IMR-90 (cell line): ENCODE measurements at regions not wholly inside any gene's neighbourhood (a gene's known extent, or its start where the extent isn't known, plus 50 kb on each side); places are given as distances from the start of the nearest gene placed in this dataset.

Experiments used
- ATAC-seq: fragments of 200-7000 bp; cut with Tn5 transposase; 2 replicates; pipeline ENCODE4 v1.9.1; 2020; ENCODE audit warnings: low read depth, mild to moderate bottlenecking, moderate library complexity
- BruUV-seq: library from RNA; stranded (reverse); fragments of 400-500 nt; replicated peaks from 2 replicates; lab custom pipeline; 2021; lab: Mats Ljungman, UMichigan
- CTCF ChIA-PET: fragments of 300-600 bp; formaldehyde crosslinking; extraction: SDS; loops from one replicate; lab custom pipeline; 2021; ENCODE audit warnings: antibody characterized with exemption; lab: Yijun Ruan, JAX
- POLR2A ChIA-PET: fragments of 300-600 bp; sonication (Branson Sonifier 250); formaldehyde crosslinking; loops from one replicate; lab custom pipeline; 2022; ENCODE audit warnings: antibody characterized with exemption; ENCODE audit not compliant: unreplicated experiment; lab: Charles Lee
- DNase-seq: peaks from one replicate; pipeline ENCODE4 v3.0.0; 2013
- H2AFZ ChIP-seq: replicated peaks from 2 replicates; pipeline ENCODE3; 2013; ENCODE audit warnings: low read length, mild to moderate bottlenecking; ENCODE audit not compliant: poor library complexity
- H2AK5ac ChIP-seq: 2 replicates; pipeline ENCODE4 v1.6.1; 2013; ENCODE audit warnings: low read depth, low read length, inconsistent platforms
- H2AK9ac ChIP-seq: replicated peaks from 2 replicates; pipeline ENCODE3; 2013; ENCODE audit warnings: mild to moderate bottlenecking, low read depth, low read length, moderate library complexity; ENCODE audit not compliant: poor library complexity
- H2BK120ac ChIP-seq: 2 replicates; pipeline ENCODE4 v1.6.1; 2013; ENCODE audit warnings: low read depth, low read length, inconsistent platforms
- H2BK15ac ChIP-seq: 3 replicates; pipeline ENCODE4 v1.6.1; 2013; ENCODE audit warnings: low read depth, low read length, inconsistent platforms
- H2BK20ac ChIP-seq: 2 replicates; pipeline ENCODE4 v1.6.1; 2013; ENCODE audit warnings: low read depth, mild to moderate bottlenecking, inconsistent platforms, low read length, moderate library complexity
- H2BK5ac ChIP-seq: 2 replicates; pipeline ENCODE4 v1.6.1; 2013; ENCODE audit warnings: mild to moderate bottlenecking, low read depth, low read length, inconsistent platforms; ENCODE audit not compliant: poor library complexity, severe bottlenecking
- H3K14ac ChIP-seq: replicated peaks from 2 replicates; pipeline ENCODE4 v1.6.1; 2013; ENCODE audit warnings: low read depth, low read length, inconsistent platforms
- H3K18ac ChIP-seq: 2 replicates; pipeline ENCODE4 v1.6.1; 2013; ENCODE audit warnings: low read depth, low read length, control low read depth
- H3K23ac ChIP-seq: 2 replicates; pipeline ENCODE4 v1.6.1; 2013; ENCODE audit warnings: low read depth, low read length, inconsistent platforms
- H3K27ac ChIP-seq: 2 replicates; pipeline ENCODE4 v1.5.1; 2013; ENCODE audit warnings: mild to moderate bottlenecking, control low read depth, low read length; ENCODE audit not compliant: insufficient read depth
- H3K27me3 ChIP-seq: 2 replicates; pipeline ENCODE4 v1.6.1; 2013; ENCODE audit warnings: low read length; ENCODE audit not compliant: control insufficient read depth, insufficient read depth
- H3K36me3 ChIP-seq: 2 replicates; pipeline ENCODE4 v1.6.1; 2013; ENCODE audit warnings: low read length, mixed read lengths; ENCODE audit not compliant: control insufficient read depth, insufficient read depth
- H3K4ac ChIP-seq: 2 replicates; pipeline ENCODE4 v1.6.1; 2013; ENCODE audit warnings: low read depth, low read length, inconsistent platforms
- H3K4me1 ChIP-seq: 2 replicates; pipeline ENCODE4 v1.6.1; 2013; ENCODE audit warnings: low read length, mixed read lengths; ENCODE audit not compliant: control insufficient read depth, insufficient read depth
- H3K4me2 ChIP-seq: 2 replicates; pipeline ENCODE4 v1.6.1; 2013; ENCODE audit warnings: low read depth, mild to moderate bottlenecking, control low read depth, low read length, moderate library complexity
- H3K4me3 ChIP-seq: 2 replicates; pipeline ENCODE4 v1.5.1; 2013; ENCODE audit warnings: low read depth, mild to moderate bottlenecking, control low read depth, low read length, moderate library complexity; ENCODE audit not compliant: insufficient read depth
- H3K56ac ChIP-seq: 2 replicates; pipeline ENCODE4 v1.6.1; 2013; ENCODE audit warnings: low read length, inconsistent platforms; ENCODE audit not compliant: insufficient read depth; ENCODE audit errors: extremely low read depth
- H3K79me1 ChIP-seq, 2 experiments: 2 replicates each; pipeline ENCODE4 v1.6.1; 2013; ENCODE audit warnings: low read length in 2 of 2, inconsistent platforms in 1 of 2, low read depth in 1 of 2
- H3K9ac ChIP-seq: 2 replicates; pipeline ENCODE4 v1.6.1; 2013; ENCODE audit warnings: low read depth, low read length, control low read depth
- H3K9me1 ChIP-seq: 2 replicates; pipeline ENCODE4 v1.6.1; 2013; ENCODE audit warnings: low read length, inconsistent platforms; ENCODE audit not compliant: insufficient read depth
- H3K9me3 ChIP-seq: 2 replicates; pipeline ENCODE4 v1.6.1; 2013; ENCODE audit warnings: low read length; ENCODE audit not compliant: control insufficient read depth, insufficient read depth
- H4K20me1 ChIP-seq: 2 replicates; pipeline ENCODE4 v1.6.1; 2013; ENCODE audit warnings: low read length, inconsistent platforms; ENCODE audit not compliant: insufficient read depth
- H4K5ac ChIP-seq: 2 replicates; pipeline ENCODE4 v1.6.1; 2013; ENCODE audit warnings: mild to moderate bottlenecking, low read depth, low read length, control low read depth
- H4K8ac ChIP-seq, 2 experiments: 2 replicates each; pipeline ENCODE4 v1.6.1; 2013; ENCODE audit warnings: low read depth in 2 of 2, low read length in 2 of 2, control low read depth in 1 of 2, inconsistent platforms in 1 of 2
- H4K91ac ChIP-seq: 2 replicates; pipeline ENCODE4 v1.6.1; 2013; ENCODE audit warnings: low read depth, low read length, inconsistent platforms; ENCODE audit not compliant: insufficient read depth
- BHLHE40 ChIP-seq: fragments of 150-350 bp; IDR thresholded peaks from 2 replicates; pipeline ENCODE4 v1.6.1; 2016; ENCODE audit warnings: mild to moderate bottlenecking, low read depth, low read length
- CEBPB ChIP-seq: IDR thresholded peaks from 2 replicates; pipeline ENCODE4 v1.6.1; 2012; ENCODE audit warnings: low read depth, low read length, improper control_type of control experiment
- CHD1 ChIP-seq: IDR thresholded peaks from 2 replicates; pipeline ENCODE4 v1.6.1; 2012; ENCODE audit warnings: low read depth, low read length, improper control_type of control experiment
- ELK1 ChIP-seq: fragments of 150-350 bp; IDR thresholded peaks from 2 replicates; pipeline ENCODE4 v1.6.1; 2016; ENCODE audit warnings: low read depth, mild to moderate bottlenecking, low read length, moderate library complexity, borderline replicate concordance
- FOS ChIP-seq: fragments of 150-350 bp; IDR thresholded peaks from 2 replicates; pipeline ENCODE4 v1.6.1; 2016; ENCODE audit warnings: low read depth, low read length
- MAFK ChIP-seq: IDR thresholded peaks from 2 replicates; pipeline ENCODE4 v1.6.1; 2012; ENCODE audit warnings: low read depth, low read length, improper control_type of control experiment
- MAZ ChIP-seq: IDR thresholded peaks from 2 replicates; pipeline ENCODE4 v1.6.1; 2012; ENCODE audit warnings: low read depth, mild to moderate bottlenecking, low read length, improper control_type of control experiment, moderate library complexity, borderline replicate concordance
- MXI1 ChIP-seq: IDR thresholded peaks from 2 replicates; pipeline ENCODE4 v1.6.1; 2012; ENCODE audit warnings: low read depth, mild to moderate bottlenecking, low read length, moderate library complexity, borderline replicate concordance
- NFE2L2 ChIP-seq: fragments of 150-350 bp; IDR thresholded peaks from 2 replicates; pipeline ENCODE4 v1.6.1; 2016; ENCODE audit warnings: low read depth, mild to moderate bottlenecking, low read length
- POLR2A ChIP-seq: IDR thresholded peaks from 2 replicates; pipeline ENCODE4 v1.6.1; 2012; ENCODE audit warnings: mild to moderate bottlenecking, low read depth, low read length
- RAD21 ChIP-seq: IDR thresholded peaks from 2 replicates; pipeline ENCODE4 v1.6.1; 2012; ENCODE audit warnings: low read length, improper control_type of control experiment
- RCOR1 ChIP-seq: IDR thresholded peaks from 2 replicates; pipeline ENCODE4 v1.6.1; 2012; ENCODE audit warnings: mild to moderate bottlenecking, low read length, improper control_type of control experiment; ENCODE audit not compliant: insufficient replicate concordance
- RFX5 ChIP-seq: IDR thresholded peaks from 2 replicates; pipeline ENCODE4 v1.8.0; 2012; ENCODE audit warnings: low read depth, mild to moderate bottlenecking, low read length, moderate library complexity
- SMC3 ChIP-seq: fragments of 150-350 bp; IDR thresholded peaks from 2 replicates; pipeline ENCODE4 v1.6.1; 2016; ENCODE audit warnings: low read depth, mild to moderate bottlenecking, antibody characterized with exemption, low read length, moderate library complexity
- USF2 ChIP-seq: fragments of 150-350 bp; IDR thresholded peaks from 2 replicates; pipeline ENCODE4 v1.6.1; 2017; ENCODE audit warnings: mild to moderate bottlenecking, antibody characterized with exemption, low read length, low read depth
- WGBS, 2 experiments: methylation state at CpG; one replicate each; pipeline versions ENCODE4 v1.1.5 to v1.1.7; 2013; ENCODE audit warnings: missing lambda C conversion rate in 2 of 2; ENCODE audit not compliant: insufficient read length in 1 of 2; ENCODE audit errors: extremely low coverage in 2 of 2; 5-methylcytosine and 5-hydroxymethylcytosine counted together
- dilution Hi-C: fragments of 300-500 bp; cut with HindIII; formaldehyde crosslinking; loops from one replicate; pipeline ENCODE4 v1.14.3; 2018; ENCODE audit warnings: low sequenced_read_pairs; ENCODE audit not compliant: unreplicated experiment
- in situ Hi-C: fragments of 300-500 bp; cut with MboI; formaldehyde crosslinking; loops from 3 replicates; pipeline ENCODE4 v1.14.3; 2019; ENCODE audit warnings: low sequenced_read_pairs, inconsistent platforms, mixed read lengths
- intact Hi-C: fragments of 100-400 bp; cut with micrococcal nuclease; formaldehyde crosslinking; loops from 2 replicates; pipeline ENCODE4 v1.10.0; 2022
- TF ChIP-seq, protein P1 (sequence below): conservative IDR thresholded peaks from 2 replicates; pipeline ENCODE4 v1.5.1; 2012; ENCODE audit warnings: mild to moderate bottlenecking, low read depth, low read length, improper control_type of control experiment

- ATAC-seq (no peak), DNase-seq (no peak)
- Histone ChIP-seq H3K4me1 (no peaks in the 10 kb centered on the region), H2BK20ac (no peak overlapping the region), H3K56ac (no peak overlapping the region), H4K91ac (no peak overlapping the region), H3K9me3 (peaks cover 5% of the 10 kb centered on the region; the same call in 1 of the 2 replicates), H2BK5ac (no peak overlapping the region), H2AK5ac (no peak overlapping the region), H4K20me1 (no peaks in the 10 kb centered on the region), H3K4ac (no peak overlapping the region), H2BK120ac (no peak overlapping the region), H3K27ac (no peak overlapping the region), H3K4me2 (no peak overlapping the region), H2AFZ (no peak overlapping the region), H3K9me1 (no peaks in the 10 kb centered on the region), H3K14ac (no peak overlapping the region), H2BK15ac (no peak overlapping the region), H3K18ac (no peak overlapping the region), H3K9ac (no peak overlapping the region), H3K27me3 (no peaks in the 10 kb centered on the region), H3K4me3 (no peak overlapping the region), H2AK9ac (no peak overlapping the region), H3K23ac (no peak overlapping the region), H4K8ac (no peak overlapping the region), H3K79me1 (no peaks in the 10 kb centered on the region), H3K36me3 (no peaks in the 10 kb centered on the region), H4K5ac (no peak overlapping the region)
- 75% methylated on average over 1 of the region's 4 CpGs; no CpG with 5 or more reads in 1 of the 2 experiments for WGBS, 2 experiments
- TF ChIP-seq CEBPB (no peak), USF2 (no peak), NFE2L2 (no peak), SMC3 (no peak), POLR2A (no peak), RFX5 (no peak), MAZ (no peak), RCOR1 (no peak), ELK1 (no peak), BHLHE40 (no peak), FOS (no peak), RAD21 (no peak), CHD1 (no peak), MXI1 (no peak), MAFK (no peak)
- TF ChIP-seq, protein P1, sequence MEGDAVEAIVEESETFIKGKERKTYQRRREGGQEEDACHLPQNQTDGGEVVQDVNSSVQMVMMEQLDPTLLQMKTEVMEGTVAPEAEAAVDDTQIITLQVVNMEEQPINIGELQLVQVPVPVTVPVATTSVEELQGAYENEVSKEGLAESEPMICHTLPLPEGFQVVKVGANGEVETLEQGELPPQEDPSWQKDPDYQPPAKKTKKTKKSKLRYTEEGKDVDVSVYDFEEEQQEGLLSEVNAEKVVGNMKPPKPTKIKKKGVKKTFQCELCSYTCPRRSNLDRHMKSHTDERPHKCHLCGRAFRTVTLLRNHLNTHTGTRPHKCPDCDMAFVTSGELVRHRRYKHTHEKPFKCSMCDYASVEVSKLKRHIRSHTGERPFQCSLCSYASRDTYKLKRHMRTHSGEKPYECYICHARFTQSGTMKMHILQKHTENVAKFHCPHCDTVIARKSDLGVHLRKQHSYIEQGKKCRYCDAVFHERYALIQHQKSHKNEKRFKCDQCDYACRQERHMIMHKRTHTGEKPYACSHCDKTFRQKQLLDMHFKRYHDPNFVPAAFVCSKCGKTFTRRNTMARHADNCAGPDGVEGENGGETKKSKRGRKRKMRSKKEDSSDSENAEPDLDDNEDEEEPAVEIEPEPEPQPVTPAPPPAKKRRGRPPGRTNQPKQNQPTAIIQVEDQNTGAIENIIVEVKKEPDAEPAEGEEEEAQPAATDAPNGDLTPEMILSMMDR = no peak
- intact Hi-C loops = no loop called here
- dilution Hi-C loops = no loop called here
- CTCF ChIA-PET = no interaction called here
- POLR2A ChIA-PET = no interaction called here
- in situ Hi-C loops = no loop called here
- BruUV-seq = no TSS peak
Measured at GRCh38 chr18:42606886-42607495, 508.5 kb downstream of the RIT2 start.
